Heart right ventricle (tissue), 16 donors: ENCODE measurements at regions not wholly inside any gene's neighbourhood (a gene's known extent, or its start where the extent isn't known, plus 50 kb on each side); places are given as distances from the start of the nearest gene placed in this dataset.

Experiments
- ATAC-seq, 8 donors: fragments of 200-7000 bp; cut with Tn5 transposase; one replicate each; pipeline ENCODE4 v1.9.1; 2020; ENCODE audit warnings: mild to moderate bottlenecking in 8 of 8, moderate library complexity in 8 of 8, moderate number of reproducible peaks in 1 of 8
- DNase-seq, 2 donors: peaks; one replicate each; pipeline ENCODE4 v3.0.0-alpha.2; 2020
- H3K27ac ChIP-seq, 10 donors: fragments of 200-600 bp; sonication (generic) in 2 of 10; one replicate each; pipeline versions ENCODE4 v1.5.0 to v1.8.0; 2020 to 2022; ENCODE audit warnings: mild to moderate bottlenecking in 3 of 10
- H3K27me3 ChIP-seq, 7 donors: fragments of 200-600 bp; one replicate each; pipeline ENCODE4 v1.8.0; 2021 to 2022; ENCODE audit warnings: mild to moderate bottlenecking in 2 of 7
- H3K36me3 ChIP-seq, 9 donors: fragments of 200-600 bp; sonication (generic) in 1 of 9; one replicate each; pipeline versions ENCODE4 v1.5.0 to v1.8.0; 2020 to 2022; ENCODE audit warnings: mild to moderate bottlenecking in 2 of 9
- H3K4me1 ChIP-seq, 9 donors: fragments of 200-600 bp; sonication (generic) in 1 of 9; one replicate each; pipeline versions ENCODE4 v1.5.0 to v1.8.0; 2020 to 2022; ENCODE audit warnings: mild to moderate bottlenecking in 4 of 9
- H3K4me3 ChIP-seq, 10 donors: fragments of 200-600 bp; sonication (generic) in 2 of 10; one replicate each; pipeline versions ENCODE4 v1.5.0 to v1.8.0; 2020 to 2022; ENCODE audit warnings: mild to moderate bottlenecking in 7 of 10, moderate library complexity in 2 of 10
- H3K9me3 ChIP-seq, 11 donors: fragments of 200-600 bp in 10 of 11; sonication (generic) in 2 of 11; one replicate each; pipeline versions ENCODE4 v1.5.0 to v1.8.0; 2013 to 2022; ENCODE audit warnings: mild to moderate bottlenecking in 2 of 11, control low read depth in 1 of 11, moderate library complexity in 1 of 11
- WGBS, 2 donors: extraction: QIAGEN DNeasy Blood & Tissue Kit; methylation state at CpG; one replicate each; pipeline ENCODE4 v1.1.7; 2013; ENCODE audit warnings: inconsistent platforms in 1 of 2; 5-methylcytosine and 5-hydroxymethylcytosine counted together
- intact Hi-C, 10 donors: fragments of 100-400 bp; cut with DNase I; formaldehyde crosslinking; loops; one replicate each; pipeline versions ENCODE4 v1.11.1 to v1.14.2; 2022
- TF ChIP-seq, protein P1 (sequence below), 9 donors: fragments of 200-600 bp; sonication (generic) in 2 of 9; IDR thresholded peaks; one replicate each; pipeline versions ENCODE4 v1.5.0 to v1.8.0; 2021 to 2022; ENCODE audit warnings: antibody characterized with exemption in 9 of 9, mild to moderate bottlenecking in 5 of 9, moderate library complexity in 1 of 9
- donor health status: Arrhythmogenic right ventricular cardiomyopathy.
- donor health status: ischemic (EF 13 %, LVEDD 7.1; RV severe dilation, severe dysfunction).
- donor health status: healthy with polysubstance abuse.
- donor health status: DM: no; HTN: yes; CAD: no.
- donor health status: DM: no; HTN: no; CAD: no.
- donor health status: ischemic (EF 25% LVEDD 6.9; RV normal size, moderate dysfunction).
- donor health status: ischemic (EF 25% LVEDD 5.7; RV mildly dilated, moderate dysfunction).
- donor health status: healthy.
- donor health status: DM: yes; HTN: yes; CAD: no.
- donor health status: Ischemic cardiomyopathy.
- donor health status: ischemic (EF 35%, LVEDD 5.7; RV mildly dilated, moderate dysfunction).
- donor health status: nonischemic (EF 11% LVEDD 7.7; RV severe dilation, severe dysfunction).
- donor health status: DM: yes; HTN: yes; CAD: no.
- donor health status: PGD.
- donor health status: ischemic (EF 29% LVEDD 5.4; RV normal size, mild dysfunction).
- donor health status: nonischemic (EF 23%, LVEDD 6.1; RV moderate dilation, normal function).

GRCh38 chr3:18216996-18217395 is 208.1 kb downstream of the SATB1 start:
- no peaks in the 10 kb centered on the region for H3K4me1 ChIP-seq
- ATAC-seq (no peak), DNase-seq (no peak)
- TF ChIP-seq, protein P1, sequence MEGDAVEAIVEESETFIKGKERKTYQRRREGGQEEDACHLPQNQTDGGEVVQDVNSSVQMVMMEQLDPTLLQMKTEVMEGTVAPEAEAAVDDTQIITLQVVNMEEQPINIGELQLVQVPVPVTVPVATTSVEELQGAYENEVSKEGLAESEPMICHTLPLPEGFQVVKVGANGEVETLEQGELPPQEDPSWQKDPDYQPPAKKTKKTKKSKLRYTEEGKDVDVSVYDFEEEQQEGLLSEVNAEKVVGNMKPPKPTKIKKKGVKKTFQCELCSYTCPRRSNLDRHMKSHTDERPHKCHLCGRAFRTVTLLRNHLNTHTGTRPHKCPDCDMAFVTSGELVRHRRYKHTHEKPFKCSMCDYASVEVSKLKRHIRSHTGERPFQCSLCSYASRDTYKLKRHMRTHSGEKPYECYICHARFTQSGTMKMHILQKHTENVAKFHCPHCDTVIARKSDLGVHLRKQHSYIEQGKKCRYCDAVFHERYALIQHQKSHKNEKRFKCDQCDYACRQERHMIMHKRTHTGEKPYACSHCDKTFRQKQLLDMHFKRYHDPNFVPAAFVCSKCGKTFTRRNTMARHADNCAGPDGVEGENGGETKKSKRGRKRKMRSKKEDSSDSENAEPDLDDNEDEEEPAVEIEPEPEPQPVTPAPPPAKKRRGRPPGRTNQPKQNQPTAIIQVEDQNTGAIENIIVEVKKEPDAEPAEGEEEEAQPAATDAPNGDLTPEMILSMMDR (IDR thresholded peaks at IDR 0.05) = no peak
- no peaks in the 10 kb centered on the region for H3K27me3 ChIP-seq
- intact Hi-C loops = no loop called here
- peaks cover 0 to 4% (median 0%) of the 10 kb centered on the region in 11 donors for H3K9me3 ChIP-seq
- no peak overlapping the region for H3K27ac ChIP-seq
- WGBS, 2 donors = 67 to 68% methylated on average over 3 of the region's 3 CpGs
- no peak overlapping the region for H3K4me3 ChIP-seq
- no peaks in the 10 kb centered on the region for H3K36me3 ChIP-seq

- no peak for DNase-seq
- intact Hi-C loops = no loop called here
- ATAC-seq = no peak
Measured at GRCh38 chr3:18215639-18216038, 209.5 kb downstream of the SATB1 start.

GRCh38 chr3:18211116-18211515 is 214.0 kb downstream of the SATB1 start:
- TF ChIP-seq, protein P1 (IDR thresholded peaks at IDR 0.05) = no peak
- ATAC-seq = no peak
- 76 to 91% methylated on average over 1 of the region's 1 CpG for WGBS, 2 donors

More at GRCh38 chr3:18215639-18216038, 209.5 kb downstream of the SATB1 start:
- H3K27ac ChIP-seq = no peak overlapping the region
- no peaks in the 10 kb centered on the region for H3K27me3 ChIP-seq
- no peak overlapping the region for H3K4me3 ChIP-seq
- peaks cover 0 to 4% (median 0%) of the 10 kb centered on the region in 11 donors for H3K9me3 ChIP-seq
- no peaks in the 10 kb centered on the region for H3K36me3 ChIP-seq
- TF ChIP-seq, protein P1 (IDR thresholded peaks at IDR 0.05) = no peak
- no peaks in the 10 kb centered on the region for H3K4me1 ChIP-seq

GRCh38 chr3:18208856-18209255 is 216.3 kb downstream of the SATB1 start:
- no peak overlapping the region for H3K27ac ChIP-seq
- no peak overlapping the region for H3K4me3 ChIP-seq
- DNase-seq (no peak), ATAC-seq (no peak)
- no peaks in the 10 kb centered on the region for H3K9me3 ChIP-seq
- intact Hi-C loops = no loop called here
- no peaks in the 10 kb centered on the region for H3K36me3 ChIP-seq
- WGBS, 2 donors = 65 to 71% methylated on average over 3 of the region's 3 CpGs
- no peaks in the 10 kb centered on the region for H3K4me1 ChIP-seq
- TF ChIP-seq, protein P1 (IDR thresholded peaks at IDR 0.05) = no peak
- H3K27me3 ChIP-seq = no peaks in the 10 kb centered on the region

More at GRCh38 chr3:18211116-18211515, 214.0 kb downstream of the SATB1 start:
- H3K27ac ChIP-seq = no peak overlapping the region
- H3K4me1 ChIP-seq = no peaks in the 10 kb centered on the region
- H3K27me3 ChIP-seq = no peaks in the 10 kb centered on the region
- peaks cover 0 to 2% (median 0%) of the 10 kb centered on the region in 11 donors for H3K9me3 ChIP-seq
- no peak for DNase-seq
- no peaks in the 10 kb centered on the region for H3K36me3 ChIP-seq
- intact Hi-C loops = no loop called here
- H3K4me3 ChIP-seq = no peak overlapping the region
